GM13977 (cell line): ENCODE measurements at regions not wholly inside any gene's neighbourhood (a gene's known extent, or its start where the extent isn't known, plus 50 kb on each side); places are given as distances from the start of the nearest gene placed in this dataset.

Experiments used
- DNase-seq: peaks from one replicate; pipeline ENCODE4 v3.0.0; 2012; ENCODE audit warnings: low spot score
- in situ Hi-C: fragments of 300-500 bp; cut with MboI; formaldehyde crosslinking; loops from one replicate; pipeline ENCODE4 v1.12.0; 2022; ENCODE audit warnings: low sequenced_read_pairs, low pct_unique_long_range_greater_than_20kb, mixed read lengths, inconsistent platforms; ENCODE audit not compliant: unreplicated experiment
- TF ChIP-seq, protein P1 (sequence below): IDR thresholded peaks from 2 replicates; pipeline ENCODE4 v1.5.1; 2012; ENCODE audit warnings: mild to moderate bottlenecking, control low read depth; ENCODE audit not compliant: insufficient read depth; ENCODE audit errors: extremely low read depth, missing control alignments

DNA sequence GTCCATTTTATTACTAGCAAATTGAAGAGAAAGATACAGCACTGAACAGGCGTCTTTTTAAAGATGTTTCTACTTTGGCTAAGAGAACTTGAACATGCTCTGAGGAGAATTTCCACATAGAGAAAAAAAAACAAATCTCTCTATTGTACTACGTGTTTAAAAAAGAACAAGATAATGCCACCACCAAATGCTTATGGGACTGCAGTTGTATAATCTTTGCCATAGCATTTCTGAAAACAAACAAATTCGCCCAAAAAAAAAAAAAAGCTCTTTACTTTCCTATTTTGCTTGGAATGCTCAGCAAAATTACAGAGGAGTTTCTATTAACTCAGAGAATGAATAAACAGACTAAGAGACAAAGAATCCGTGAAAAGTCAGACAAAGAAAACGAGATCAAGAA is 114.2 kb downstream of the CNTN3 start:
- in situ Hi-C loops = no loop called here
- DNase-seq = no peak
- TF ChIP-seq, protein P1, sequence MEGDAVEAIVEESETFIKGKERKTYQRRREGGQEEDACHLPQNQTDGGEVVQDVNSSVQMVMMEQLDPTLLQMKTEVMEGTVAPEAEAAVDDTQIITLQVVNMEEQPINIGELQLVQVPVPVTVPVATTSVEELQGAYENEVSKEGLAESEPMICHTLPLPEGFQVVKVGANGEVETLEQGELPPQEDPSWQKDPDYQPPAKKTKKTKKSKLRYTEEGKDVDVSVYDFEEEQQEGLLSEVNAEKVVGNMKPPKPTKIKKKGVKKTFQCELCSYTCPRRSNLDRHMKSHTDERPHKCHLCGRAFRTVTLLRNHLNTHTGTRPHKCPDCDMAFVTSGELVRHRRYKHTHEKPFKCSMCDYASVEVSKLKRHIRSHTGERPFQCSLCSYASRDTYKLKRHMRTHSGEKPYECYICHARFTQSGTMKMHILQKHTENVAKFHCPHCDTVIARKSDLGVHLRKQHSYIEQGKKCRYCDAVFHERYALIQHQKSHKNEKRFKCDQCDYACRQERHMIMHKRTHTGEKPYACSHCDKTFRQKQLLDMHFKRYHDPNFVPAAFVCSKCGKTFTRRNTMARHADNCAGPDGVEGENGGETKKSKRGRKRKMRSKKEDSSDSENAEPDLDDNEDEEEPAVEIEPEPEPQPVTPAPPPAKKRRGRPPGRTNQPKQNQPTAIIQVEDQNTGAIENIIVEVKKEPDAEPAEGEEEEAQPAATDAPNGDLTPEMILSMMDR = no peak

DNA sequence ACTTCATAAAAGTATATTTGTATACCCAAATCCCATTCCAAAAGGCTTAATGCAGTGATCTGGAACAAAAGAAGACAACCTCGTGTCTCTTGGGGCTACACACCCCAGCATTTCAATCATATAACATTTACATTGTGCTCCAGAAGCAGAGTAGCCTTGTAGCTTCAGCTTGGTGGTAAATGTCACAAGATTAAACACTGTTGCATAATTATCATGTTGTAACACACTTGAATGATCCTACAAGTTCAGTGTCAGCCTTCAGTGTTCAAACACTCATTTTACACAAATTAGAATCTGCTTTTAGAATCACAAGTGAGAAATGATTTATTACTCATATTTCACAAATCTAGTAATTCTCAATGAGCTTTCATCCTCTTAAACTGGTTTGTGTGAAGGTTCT is 122.6 kb downstream of the CNTN3 start:
- in situ Hi-C loops = no loop called here
- TF ChIP-seq, protein P1 = no peak
- DNase-seq = no peak

DNA sequence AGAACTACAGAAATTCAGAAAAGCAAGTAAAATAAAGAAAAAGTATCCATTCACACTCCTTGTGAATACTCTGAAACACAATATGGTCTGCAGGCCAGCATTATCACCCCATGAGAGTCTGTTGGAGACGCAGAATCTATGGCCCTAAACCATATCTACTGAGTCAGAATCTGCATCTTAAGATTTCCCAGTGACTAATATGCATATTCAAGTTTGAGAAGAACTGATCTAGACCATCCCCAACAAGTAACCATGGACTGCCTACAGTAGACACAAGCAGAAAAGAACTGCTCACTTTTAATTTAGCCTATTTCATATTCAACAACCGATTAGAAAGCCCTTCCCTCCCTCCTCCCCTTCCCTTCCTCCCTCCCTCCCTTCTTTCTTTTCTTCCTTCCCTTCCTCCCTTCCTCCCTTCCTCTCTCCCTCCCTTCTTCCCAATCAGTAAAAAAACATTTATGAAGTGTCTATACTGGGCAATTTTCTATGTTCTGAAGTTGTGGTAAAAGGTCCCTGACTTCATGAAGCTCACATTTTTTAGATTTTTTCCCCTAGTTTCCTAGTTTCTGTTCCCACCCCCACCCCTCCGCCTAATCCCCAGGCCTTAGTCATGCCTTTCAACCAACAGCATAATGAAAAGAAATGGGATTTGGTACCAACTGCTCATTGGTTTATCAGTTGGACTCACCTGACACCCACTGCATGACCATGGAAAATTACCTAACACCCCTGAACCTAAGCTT is 125.2 kb downstream of the CNTN3 start:
- TF ChIP-seq, protein P1 = no peak
- in situ Hi-C loops = no loop called here
- DNase-seq = no peak

DNA sequence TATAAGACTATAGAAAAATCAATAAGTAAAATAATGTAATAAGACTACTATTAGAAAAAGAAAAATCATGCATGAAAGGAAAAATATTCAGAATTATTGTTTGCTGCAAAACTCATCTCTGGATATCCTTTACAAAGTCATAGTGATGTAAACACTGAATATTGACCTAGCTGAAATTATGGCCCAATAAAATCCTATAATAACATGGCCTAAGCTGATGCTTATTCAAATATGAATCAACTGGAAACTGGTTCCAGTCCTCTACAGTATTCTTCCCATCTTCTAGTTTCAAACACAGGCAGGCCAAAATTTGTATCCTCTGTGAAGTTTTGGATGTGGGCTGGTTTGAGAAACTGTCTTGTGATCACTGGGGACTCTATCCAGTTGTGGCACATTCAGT is 134.5 kb downstream of the CNTN3 start:
- no peak for DNase-seq
- in situ Hi-C loops = no loop called here
- TF ChIP-seq, protein P1 = no peak

DNA sequence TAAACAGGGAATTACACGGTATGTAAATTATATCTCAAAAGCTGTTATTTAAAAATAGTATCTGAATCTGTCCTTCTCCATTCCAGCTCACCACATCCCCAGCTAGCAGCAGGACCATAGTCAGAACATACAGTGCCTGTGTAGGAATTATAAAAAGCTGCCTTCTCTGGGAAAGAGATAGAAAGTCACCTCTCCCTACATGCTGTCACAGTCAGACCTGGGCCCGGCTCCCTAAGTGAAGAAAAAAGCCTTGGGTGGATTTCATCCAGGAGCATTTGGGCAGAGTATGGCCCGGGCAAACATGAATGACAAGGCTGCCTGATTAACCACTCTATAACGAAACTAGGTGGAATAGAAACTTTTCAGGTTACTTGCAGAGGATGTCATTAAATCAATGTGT is 144.1 kb downstream of the CNTN3 start:
- in situ Hi-C loops = no loop called here
- TF ChIP-seq, protein P1 = no peak
- no peak for DNase-seq

DNA sequence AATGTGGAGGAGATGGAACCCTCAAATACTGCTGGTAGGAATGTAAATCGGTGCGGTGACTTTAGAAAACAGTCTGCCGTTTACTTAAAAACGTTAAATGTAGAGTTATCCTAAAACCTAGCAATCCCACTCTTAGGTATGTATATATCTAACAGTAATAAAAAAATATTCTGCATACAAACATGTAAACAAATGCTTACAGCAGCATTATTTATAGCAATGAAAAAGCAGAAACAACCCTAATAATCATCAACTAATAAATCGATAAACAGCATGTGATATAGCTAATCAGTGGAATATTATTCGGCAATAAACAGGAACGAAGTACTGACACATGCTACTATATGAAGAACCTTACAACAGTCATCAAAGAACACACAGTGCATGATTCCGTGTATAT is 144.7 kb downstream of the CNTN3 start:
- in situ Hi-C loops = no loop called here
- TF ChIP-seq, protein P1 = no peak
- no peak for DNase-seq
